SK-N-SH treated with all-trans-retinoic acid at 6 μM for 48 hours (cell line): ENCODE measurements at regions not wholly inside any gene's neighbourhood (a gene's known extent, or its start where the extent isn't known, plus 50 kb on each side); places are given as distances from the start of the nearest gene placed in this dataset.

Source experiments
- ARNTL ChIP-seq: fragments of 450-650 bp; formaldehyde crosslinking; IDR thresholded peaks from 2 replicates; pipeline ENCODE4 v1.5.0; 2020; ENCODE audit warnings: low read depth, mild to moderate bottlenecking, moderate library complexity, borderline replicate concordance
- ESRRG ChIP-seq: fragments of 250-450 bp; sonication (Bioruptor Pico); IDR thresholded peaks from 2 replicates; pipeline ENCODE4 v1.6.1; 2021; ENCODE audit warnings: mild to moderate bottlenecking
- OSR1 ChIP-seq: fragments of 250-450 bp; sonication (Bioruptor Pico); IDR thresholded peaks from 2 replicates; pipeline ENCODE4 v1.8.0; 2022; ENCODE audit warnings: moderate library complexity, mild to moderate bottlenecking, inconsistent platforms
- POU6F1 ChIP-seq: fragments of 250-450 bp; sonication (Bioruptor Pico); IDR thresholded peaks from 2 replicates; pipeline ENCODE4 v1.8.0; 2021; ENCODE audit warnings: low read depth, mild to moderate bottlenecking, moderate library complexity, borderline replicate concordance
- TCF4 ChIP-seq: fragments of 250-450 bp; sonication (Bioruptor Pico); IDR thresholded peaks from 2 replicates; pipeline ENCODE4 v1.8.0; 2021; ENCODE audit warnings: mild to moderate bottlenecking, moderate library complexity, borderline replicate concordance
- TOX ChIP-seq: fragments of 250-450 bp; sonication (Bioruptor Pico); IDR thresholded peaks from 2 replicates; pipeline ENCODE4 v1.8.0; 2021; ENCODE audit warnings: mild to moderate bottlenecking, moderate library complexity, borderline replicate concordance
- TSHZ2 ChIP-seq: fragments of 250-450 bp; sonication (Bioruptor Pico); IDR thresholded peaks from 2 replicates; pipeline ENCODE4 v1.5.0; 2020; ENCODE audit warnings: mild to moderate bottlenecking, moderate library complexity
- ZC3H10 ChIP-seq: fragments of 250-450 bp; sonication (Bioruptor Pico); IDR thresholded peaks from 2 replicates; pipeline ENCODE4 v1.5.1; 2021; ENCODE audit warnings: mild to moderate bottlenecking, moderate library complexity
- ZFP3 ChIP-seq: fragments of 250-450 bp; sonication (Bioruptor Pico); IDR thresholded peaks from 2 replicates; pipeline ENCODE4 v1.5.0; 2020; ENCODE audit warnings: mild to moderate bottlenecking, moderate library complexity
- ZFP30 ChIP-seq: fragments of 450-650 bp; formaldehyde crosslinking; IDR thresholded peaks from 2 replicates; pipeline ENCODE4 v1.5.0; 2022; ENCODE audit warnings: mild to moderate bottlenecking, moderate library complexity
- ZNF70 ChIP-seq: fragments of 450-650 bp; formaldehyde crosslinking; IDR thresholded peaks from 2 replicates; pipeline ENCODE4 v1.5.0; 2020; ENCODE audit warnings: mild to moderate bottlenecking, moderate library complexity
- ZNF8 ChIP-seq: fragments of 450-650 bp; formaldehyde crosslinking; IDR thresholded peaks from 2 replicates; pipeline ENCODE4 v1.5.0; 2020; ENCODE audit warnings: mild to moderate bottlenecking, moderate library complexity
- TF ChIP-seq, protein P1 (sequence below): fragments of 250-450 bp; sonication (Bioruptor Pico); IDR thresholded peaks from 2 replicates; pipeline ENCODE4 v1.5.1; 2021; ENCODE audit warnings: mild to moderate bottlenecking, moderate library complexity
- TF ChIP-seq, protein P2 (sequence below): fragments of 250-450 bp; sonication (Bioruptor Pico); IDR thresholded peaks from 2 replicates; pipeline ENCODE4 v1.8.0; 2020; ENCODE audit warnings: mild to moderate bottlenecking, moderate library complexity, borderline replicate concordance

DNA sequence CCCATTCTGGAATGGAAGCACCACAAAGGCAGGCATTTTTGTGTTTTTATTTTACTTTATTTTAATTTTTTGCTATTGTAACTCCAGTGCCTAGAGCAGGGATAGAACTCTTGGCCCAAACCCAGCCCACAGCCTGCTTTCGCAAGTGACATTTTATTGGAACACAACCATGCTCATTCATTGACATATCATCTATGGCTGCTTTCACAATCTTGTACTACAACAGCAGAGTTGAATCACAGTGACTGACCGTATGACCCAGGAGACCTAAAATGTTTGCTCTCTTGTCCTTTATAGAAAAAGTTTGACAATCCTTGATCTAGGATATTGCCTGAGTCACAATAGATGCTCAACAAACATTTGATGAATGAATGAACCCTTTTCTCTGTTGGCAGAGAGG, 83.9 kb upstream of the ATP1A1 start:
- TF ChIP-seq ARNTL (CRISPR knock-in tag) (no peak), TSHZ2 (CRISPR knock-in tag) (no peak), TOX (CRISPR knock-in tag) (no peak), POU6F1 (CRISPR knock-in tag) (no peak), ZFP30 (CRISPR knock-in tag) (no peak), ESRRG (no peak), OSR1 (CRISPR knock-in tag) (no peak), ZC3H10 (CRISPR knock-in tag) (no peak), ZFP3 (no peak), ZNF70 (CRISPR knock-in tag) (no peak), TCF4 (CRISPR knock-in tag) (no peak), ZNF8 (no peak)
- TF ChIP-seq, protein P1, sequence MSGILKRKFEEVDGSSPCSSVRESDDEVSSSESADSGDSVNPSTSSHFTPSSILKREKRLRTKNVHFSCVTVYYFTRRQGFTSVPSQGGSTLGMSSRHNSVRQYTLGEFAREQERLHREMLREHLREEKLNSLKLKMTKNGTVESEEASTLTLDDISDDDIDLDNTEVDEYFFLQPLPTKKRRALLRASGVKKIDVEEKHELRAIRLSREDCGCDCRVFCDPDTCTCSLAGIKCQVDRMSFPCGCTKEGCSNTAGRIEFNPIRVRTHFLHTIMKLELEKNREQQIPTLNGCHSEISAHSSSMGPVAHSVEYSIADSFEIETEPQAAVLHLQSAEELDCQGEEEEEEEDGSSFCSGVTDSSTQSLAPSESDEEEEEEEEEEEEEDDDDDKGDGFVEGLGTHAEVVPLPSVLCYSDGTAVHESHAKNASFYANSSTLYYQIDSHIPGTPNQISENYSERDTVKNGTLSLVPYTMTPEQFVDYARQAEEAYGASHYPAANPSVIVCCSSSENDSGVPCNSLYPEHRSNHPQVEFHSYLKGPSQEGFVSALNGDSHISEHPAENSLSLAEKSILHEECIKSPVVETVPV (CRISPR knock-in tag), result no peak
- TF ChIP-seq, protein P2, sequence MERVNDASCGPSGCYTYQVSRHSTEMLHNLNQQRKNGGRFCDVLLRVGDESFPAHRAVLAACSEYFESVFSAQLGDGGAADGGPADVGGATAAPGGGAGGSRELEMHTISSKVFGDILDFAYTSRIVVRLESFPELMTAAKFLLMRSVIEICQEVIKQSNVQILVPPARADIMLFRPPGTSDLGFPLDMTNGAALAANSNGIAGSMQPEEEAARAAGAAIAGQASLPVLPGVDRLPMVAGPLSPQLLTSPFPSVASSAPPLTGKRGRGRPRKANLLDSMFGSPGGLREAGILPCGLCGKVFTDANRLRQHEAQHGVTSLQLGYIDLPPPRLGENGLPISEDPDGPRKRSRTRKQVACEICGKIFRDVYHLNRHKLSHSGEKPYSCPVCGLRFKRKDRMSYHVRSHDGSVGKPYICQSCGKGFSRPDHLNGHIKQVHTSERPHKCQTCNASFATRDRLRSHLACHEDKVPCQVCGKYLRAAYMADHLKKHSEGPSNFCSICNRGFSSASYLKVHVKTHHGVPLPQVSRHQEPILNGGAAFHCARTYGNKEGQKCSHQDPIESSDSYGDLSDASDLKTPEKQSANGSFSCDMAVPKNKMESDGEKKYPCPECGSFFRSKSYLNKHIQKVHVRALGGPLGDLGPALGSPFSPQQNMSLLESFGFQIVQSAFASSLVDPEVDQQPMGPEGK, result no peak
